GM18858 (cell line): ENCODE measurements at regions not wholly inside any gene's neighbourhood (a gene's known extent, or its start where the extent isn't known, plus 50 kb on each side); places are given as distances from the start of the nearest gene placed in this dataset.

Experiments
- ATAC-seq: cut with Tn5 transposase; IDR thresholded peaks from one replicate; pipeline ENCODE4 v1.9.1; 2021; ENCODE audit not compliant: unreplicated experiment

GRCh38 chr13:89852570-89852969 is 1494.9 kb upstream of the MIR17HG start:
- ATAC-seq: peak; percentile 59

- no peak for ATAC-seq
These were observed 1491.0 kb upstream of the MIR17HG start for GRCh38 chr13:89856512-89856911.

GRCh38 chr13:89857502-89857901 is 1490.0 kb upstream of the MIR17HG start:
- ATAC-seq: no peak

DNA sequence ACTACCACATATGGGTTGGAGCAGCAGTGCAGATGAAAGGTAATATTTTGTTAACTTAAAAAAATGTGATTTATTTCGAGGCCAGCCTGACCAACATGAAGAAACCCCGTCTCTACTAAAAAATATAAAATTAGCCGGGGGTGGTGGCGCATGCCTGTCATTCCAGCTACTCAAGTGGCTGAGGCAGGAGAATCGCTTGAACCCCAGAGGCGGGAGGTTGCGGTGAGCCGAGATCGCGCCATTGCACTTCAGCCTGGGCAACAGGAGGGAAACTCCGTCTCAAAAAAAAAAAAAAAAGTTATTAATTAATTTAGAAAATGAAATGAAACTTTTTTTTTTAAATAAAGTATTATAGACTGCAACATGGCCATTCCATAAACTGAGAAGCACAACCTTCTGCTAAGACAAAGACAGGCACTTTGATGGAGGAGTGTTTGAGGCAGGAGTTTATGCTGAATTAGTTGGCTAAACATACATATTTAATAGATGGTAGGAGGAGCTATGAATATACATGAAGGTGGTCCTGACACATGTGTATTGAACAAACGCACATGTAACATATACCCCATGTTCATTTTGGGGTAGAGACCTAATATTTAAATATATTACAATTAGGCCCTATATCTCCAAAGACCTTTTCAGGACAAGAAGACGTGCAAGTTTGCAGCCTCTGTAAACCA is 1485.3 kb upstream of the MIR17HG start:
- ATAC-seq: no peak

DNA sequence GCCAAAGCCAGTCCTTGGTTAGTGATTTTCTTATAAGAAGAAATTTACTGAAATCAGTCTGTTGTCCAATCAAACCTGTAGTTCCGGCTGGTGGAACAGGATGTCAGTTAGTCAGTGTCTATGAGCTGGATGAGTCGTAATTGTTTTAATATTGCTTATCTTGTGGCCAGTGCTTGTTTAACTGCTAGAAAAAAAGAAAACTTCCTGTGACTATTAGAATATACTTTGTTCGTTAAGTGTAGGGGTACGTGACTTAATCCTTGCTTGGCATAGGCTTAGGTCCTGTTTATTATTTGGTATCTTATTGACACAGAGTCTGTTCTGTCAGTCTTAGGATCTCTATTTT is 1484.8 kb upstream of the MIR17HG start:
- ATAC-seq: no peak

DNA sequence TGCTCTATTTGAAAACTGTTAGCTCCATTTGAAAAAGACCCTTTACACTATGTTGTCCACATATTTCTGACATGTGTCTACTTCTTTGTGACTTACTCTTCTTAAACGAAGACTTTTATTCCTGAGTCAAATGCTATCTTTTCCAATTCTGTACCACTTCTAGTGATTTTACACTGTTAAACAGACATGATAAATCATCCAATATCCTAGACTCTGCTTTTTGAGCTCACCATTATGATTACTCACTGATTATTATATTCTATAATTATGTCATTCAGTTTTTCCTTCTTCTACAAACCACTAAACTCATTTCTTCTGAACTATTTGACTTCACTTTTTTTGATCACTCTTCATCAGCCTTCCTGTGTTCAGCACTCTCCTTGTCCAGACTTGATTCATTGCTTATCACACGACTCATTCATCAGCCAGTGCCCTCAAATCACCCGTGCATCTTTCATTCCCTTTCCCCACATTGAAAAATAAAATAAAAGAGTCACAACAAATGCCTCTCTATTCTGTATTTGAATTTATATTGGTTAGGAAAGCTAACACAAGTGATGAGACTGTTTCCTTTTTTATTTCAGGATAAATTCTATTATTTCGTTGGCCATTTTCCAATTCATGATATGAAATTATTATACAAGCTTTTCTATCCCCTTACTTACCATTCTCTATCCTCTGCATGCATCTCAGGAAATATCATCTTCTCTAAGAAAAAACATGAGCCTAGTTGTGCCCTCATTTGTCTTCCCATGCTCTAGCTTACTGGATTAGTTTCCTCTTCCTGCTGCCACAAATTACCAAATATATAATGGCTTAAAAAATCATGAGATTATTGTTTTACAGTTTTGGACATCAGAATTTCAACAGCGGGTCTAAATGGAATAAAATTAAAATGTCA is 1482.1 kb upstream of the MIR17HG start:
- no peak for ATAC-seq

DNA sequence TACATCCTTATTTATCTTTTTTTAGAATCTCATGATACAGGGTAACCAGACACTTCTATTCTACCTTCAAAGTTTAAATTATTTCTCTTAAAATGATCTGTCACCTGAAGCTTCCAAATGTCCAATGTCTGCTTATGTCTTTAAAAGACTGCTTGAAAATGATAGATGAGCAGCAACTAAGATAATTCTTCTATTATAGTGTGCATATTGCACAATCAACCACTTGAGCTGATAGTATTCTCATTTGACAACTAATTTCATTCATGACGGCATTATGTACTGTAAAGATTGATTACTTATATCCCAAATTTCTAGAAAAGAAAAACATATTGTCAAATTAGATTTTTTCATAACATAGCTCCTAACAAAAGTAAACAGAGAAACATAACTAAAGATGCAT is 1478.2 kb upstream of the MIR17HG start:
- no peak for ATAC-seq

DNA sequence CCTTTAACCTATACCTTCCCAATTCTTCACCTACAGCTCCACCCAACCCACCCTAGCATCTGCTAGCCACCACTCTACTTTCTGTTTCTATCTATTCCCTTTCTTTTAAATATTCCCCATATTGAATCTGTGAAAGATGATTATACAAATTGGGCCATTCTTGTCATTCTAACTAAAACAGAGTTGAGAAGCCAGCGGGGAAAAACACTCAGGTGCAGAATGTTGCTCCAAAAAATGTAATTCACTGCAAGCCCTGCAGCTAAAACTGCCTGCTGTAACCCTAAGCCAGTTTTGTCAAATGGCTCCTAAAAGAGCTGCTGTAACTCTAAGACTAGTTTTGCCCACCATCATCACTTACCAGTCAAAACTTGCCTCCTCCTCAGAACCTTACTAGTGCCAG is 1468.6 kb upstream of the MIR17HG start:
- ATAC-seq: no peak

- no peak for ATAC-seq
These were observed 1467.3 kb upstream of the MIR17HG start for GRCh38 chr13:89880201-89880600.

- ATAC-seq: no peak
These were observed 1463.5 kb upstream of the MIR17HG start for GRCh38 chr13:89883893-89884448.

DNA sequence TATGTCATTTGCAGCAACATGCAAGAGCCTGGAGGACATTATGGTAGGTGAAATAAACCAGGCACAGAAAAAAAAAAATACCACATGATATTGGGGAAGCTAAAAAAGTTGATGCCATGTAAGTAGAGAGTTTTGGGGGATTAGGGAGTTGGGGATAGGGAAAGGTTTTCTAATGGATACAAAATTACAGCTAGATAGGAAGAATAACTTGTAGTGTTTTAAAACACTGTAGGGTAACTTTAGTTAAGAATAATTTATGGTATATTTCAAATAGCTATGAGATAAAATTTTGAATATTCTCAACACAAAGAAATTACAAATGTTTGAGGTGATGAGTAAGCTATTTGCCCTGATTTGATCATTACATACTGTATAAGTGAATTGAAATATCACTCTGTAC is 1456.7 kb upstream of the MIR17HG start:
- no peak for ATAC-seq

- no peak for ATAC-seq
These were observed 1456.1 kb upstream of the MIR17HG start for GRCh38 chr13:89891416-89891815.

DNA sequence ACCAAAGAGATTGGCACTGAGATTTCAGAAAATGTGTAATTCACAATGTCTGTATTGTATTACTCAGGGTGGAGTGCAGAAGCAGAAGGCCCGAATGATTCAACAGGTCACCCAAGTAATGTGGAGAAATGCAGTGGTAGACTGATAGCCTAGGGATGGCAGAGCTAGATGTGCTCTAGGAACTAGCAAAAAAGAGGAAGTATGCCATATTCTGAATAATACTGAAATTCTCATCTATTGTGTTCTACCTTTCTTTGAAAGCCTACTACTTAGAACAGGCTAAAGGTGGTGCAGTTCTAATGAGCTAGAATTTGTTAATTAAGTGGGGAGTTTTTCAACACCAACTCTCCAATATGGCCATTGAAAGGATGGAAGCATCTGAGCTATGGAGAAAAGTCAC is 1449.8 kb upstream of the MIR17HG start:
- peak; percentile 95 for ATAC-seq

- no peak for ATAC-seq
These were observed 1448.0 kb upstream of the MIR17HG start for GRCh38 chr13:89899302-89900103.

GRCh38 chr13:89900104-89900765 is 1447.3 kb upstream of the MIR17HG start:
- no peak for ATAC-seq

DNA sequence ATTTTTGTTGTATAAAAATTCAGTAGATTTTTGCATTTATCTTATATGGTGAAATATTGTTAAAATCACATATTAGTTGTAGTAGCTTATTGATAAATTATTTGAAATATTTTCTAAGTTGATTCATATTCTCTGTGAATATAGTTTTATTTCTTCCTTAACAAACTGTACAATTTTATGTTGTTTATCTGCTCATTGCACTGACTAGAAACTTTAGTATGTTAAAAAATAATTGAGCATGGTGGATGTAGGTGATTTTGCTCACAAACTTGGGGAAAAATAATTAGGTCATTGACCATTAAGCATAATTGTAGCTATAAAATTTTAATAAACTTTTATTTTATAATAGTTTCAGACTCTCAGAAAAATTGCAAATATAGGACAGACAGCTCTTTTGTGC is 1445.3 kb upstream of the MIR17HG start:
- ATAC-seq: no peak

GRCh38 chr13:89903115-89903514 is 1444.4 kb upstream of the MIR17HG start:
- ATAC-seq: no peak

DNA sequence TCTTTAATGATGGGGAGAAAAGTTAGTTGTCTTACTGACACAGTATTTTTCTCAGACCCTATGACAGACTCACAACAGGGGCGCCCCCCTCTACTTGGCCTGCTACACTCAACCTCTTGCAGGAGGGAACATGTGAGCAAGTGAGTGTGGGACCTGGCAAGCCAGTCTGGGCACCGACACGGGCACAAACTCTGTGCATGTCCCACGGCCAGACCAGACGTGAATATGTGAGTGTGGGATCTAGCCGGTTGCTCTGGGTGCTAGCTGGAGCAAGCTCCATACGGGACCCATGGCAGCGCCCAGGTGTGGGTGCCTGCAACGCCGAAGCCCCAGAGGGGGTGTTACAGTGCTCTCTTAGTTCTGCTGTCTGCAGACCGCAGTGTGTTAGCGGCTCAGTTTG is 1437.3 kb upstream of the MIR17HG start:
- ATAC-seq: no peak

- no peak for ATAC-seq
These were observed 1430.9 kb upstream of the MIR17HG start for GRCh38 chr13:89916551-89916950.

GRCh38 chr13:89920461-89920860 is 1427.0 kb upstream of the MIR17HG start:
- ATAC-seq: no peak

DNA sequence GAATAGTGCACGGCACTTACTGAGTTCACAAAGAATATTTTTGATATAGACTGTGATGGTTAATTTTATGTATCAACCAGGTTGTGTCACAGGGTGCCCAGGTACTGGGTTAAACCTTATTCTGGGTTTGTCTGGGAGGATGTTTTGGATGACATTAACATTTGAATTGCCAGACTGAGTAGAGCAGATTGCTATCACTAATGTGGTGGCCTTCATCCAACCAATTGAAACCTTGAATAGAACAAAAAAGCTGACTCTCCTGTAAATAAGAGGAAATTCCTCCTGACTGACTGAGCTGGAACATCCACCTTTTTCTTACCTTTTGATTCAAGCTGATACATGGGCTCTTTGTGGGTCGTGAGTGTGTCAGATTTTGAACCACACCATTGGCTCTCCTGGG is 1424.4 kb upstream of the MIR17HG start:
- no peak for ATAC-seq
